ENCODE measurements at regions not wholly inside any gene's neighbourhood (a gene's known extent, or its start where the extent isn't known, plus 50 kb on each side); places are given as distances from the start of the nearest gene placed in this dataset.

DNA sequence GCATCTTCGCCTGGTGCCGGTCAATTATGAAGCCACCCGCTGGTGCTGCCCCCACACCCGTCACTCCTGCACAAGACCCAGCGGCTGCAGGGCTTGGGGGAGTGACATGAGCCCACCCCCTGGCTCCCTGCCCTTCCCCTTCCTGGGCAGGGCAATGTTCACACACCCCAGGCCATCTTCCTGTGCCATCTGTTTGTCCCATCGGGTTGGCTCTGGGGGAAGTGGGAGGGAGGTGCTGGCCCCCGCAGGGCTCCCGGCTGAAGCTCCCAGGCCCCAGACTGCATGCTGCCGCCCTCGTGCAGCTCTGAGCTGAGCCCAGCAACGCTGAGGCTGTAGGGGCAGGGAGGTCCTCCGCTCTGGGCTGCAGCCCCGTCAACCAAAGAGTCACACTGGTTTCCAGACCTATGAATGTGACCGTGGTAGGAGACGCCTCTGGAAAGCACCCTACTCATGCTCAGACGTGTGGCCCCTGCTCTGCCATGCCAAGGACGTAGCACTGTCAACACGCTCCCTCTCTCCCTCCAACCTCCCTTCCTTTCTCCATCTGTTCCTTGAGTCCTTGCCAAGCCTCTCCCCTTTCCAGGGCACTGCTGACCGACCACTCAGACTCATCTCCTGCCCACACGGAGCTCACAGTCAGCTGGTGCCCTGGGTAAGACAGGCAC, 140.4 kb downstream of the ENGASE start:
- no peaks in the 10 kb centered on the region for H3K9me3 ChIP-seq (ENCODE audit: insufficient read depth, low read length, severe bottlenecking)
- no peak overlapping the region for H2AFZ ChIP-seq (ENCODE audit: low read depth, low read length)
- H3K36me3 ChIP-seq (ENCODE audit: insufficient read depth, low read length): no peaks in the 10 kb centered on the region
- H3K27me3 ChIP-seq (ENCODE audit: insufficient read depth, low read length, poor library complexity): peaks cover 11% of the 10 kb centered on the region
- no peak overlapping the region for H3K4me2 ChIP-seq (ENCODE audit: insufficient read depth, low read length)
- H4K20me1 ChIP-seq (ENCODE audit: insufficient read depth, low read length): no peaks in the 10 kb centered on the region; the same call in none of the 2 replicates
- no peak for ATAC-seq (ENCODE audit: insufficient read depth, low read depth)
- H3K9ac ChIP-seq (ENCODE audit: low read depth, low read length): no peak overlapping the region
- no peak for TF ChIP-seq EZH2 (IDR thresholded peaks at IDR 0.05; ENCODE audit: borderline replicate concordance, low read depth, low read length, severe bottlenecking)
- TF ChIP-seq, protein P1, sequence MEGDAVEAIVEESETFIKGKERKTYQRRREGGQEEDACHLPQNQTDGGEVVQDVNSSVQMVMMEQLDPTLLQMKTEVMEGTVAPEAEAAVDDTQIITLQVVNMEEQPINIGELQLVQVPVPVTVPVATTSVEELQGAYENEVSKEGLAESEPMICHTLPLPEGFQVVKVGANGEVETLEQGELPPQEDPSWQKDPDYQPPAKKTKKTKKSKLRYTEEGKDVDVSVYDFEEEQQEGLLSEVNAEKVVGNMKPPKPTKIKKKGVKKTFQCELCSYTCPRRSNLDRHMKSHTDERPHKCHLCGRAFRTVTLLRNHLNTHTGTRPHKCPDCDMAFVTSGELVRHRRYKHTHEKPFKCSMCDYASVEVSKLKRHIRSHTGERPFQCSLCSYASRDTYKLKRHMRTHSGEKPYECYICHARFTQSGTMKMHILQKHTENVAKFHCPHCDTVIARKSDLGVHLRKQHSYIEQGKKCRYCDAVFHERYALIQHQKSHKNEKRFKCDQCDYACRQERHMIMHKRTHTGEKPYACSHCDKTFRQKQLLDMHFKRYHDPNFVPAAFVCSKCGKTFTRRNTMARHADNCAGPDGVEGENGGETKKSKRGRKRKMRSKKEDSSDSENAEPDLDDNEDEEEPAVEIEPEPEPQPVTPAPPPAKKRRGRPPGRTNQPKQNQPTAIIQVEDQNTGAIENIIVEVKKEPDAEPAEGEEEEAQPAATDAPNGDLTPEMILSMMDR (IDR thresholded peaks at IDR 0.05; ENCODE audit: borderline replicate concordance, extremely low read depth, low read length, poor library complexity, severe bottlenecking): no peak
- no peak overlapping the region for H3K4me3 ChIP-seq (ENCODE audit: low read depth in 1 of 2, low read length in 2 of 2)
- DNase-seq: no peak
- no peak overlapping the region for H3K27ac ChIP-seq (ENCODE audit: low read length)
- no peaks in the 10 kb centered on the region for H3K79me2 ChIP-seq (ENCODE audit: insufficient read depth, low read length)
- H3K4me1 ChIP-seq (ENCODE audit: insufficient read depth, low read length): no peaks in the 10 kb centered on the region

DNA sequence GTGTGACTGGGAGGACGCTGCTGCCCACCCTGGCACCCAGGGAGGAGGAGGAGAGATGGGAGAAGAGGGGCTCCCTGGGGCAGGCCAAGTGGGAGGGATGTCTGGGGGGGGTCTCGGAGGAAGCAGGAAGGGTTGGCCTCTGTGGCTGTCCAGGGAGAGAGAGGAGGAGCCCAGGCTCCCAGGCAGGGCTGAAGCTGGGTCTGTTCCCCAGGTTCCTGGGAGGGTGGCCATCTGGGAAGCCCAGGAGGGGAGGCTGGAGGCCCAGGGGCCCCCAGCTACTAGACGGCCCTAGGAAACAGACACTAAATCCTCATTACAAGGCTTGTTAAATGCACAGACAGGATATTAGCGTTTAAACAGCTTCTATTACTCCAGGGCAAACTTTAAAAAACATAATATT, 139.8 kb downstream of the ENGASE start:
- no peaks in the 10 kb centered on the region; the same call in none of the 2 replicates for H4K20me1 ChIP-seq (ENCODE audit: insufficient read depth, low read length)
- H3K27ac ChIP-seq (ENCODE audit: low read length): no peak overlapping the region
- H3K4me2 ChIP-seq (ENCODE audit: insufficient read depth, low read length): no peak overlapping the region
- H3K4me3 ChIP-seq (ENCODE audit: low read depth in 1 of 2, low read length in 2 of 2): no peak overlapping the region
- no peaks in the 10 kb centered on the region for H3K36me3 ChIP-seq (ENCODE audit: insufficient read depth, low read length)
- H3K27me3 ChIP-seq (ENCODE audit: insufficient read depth, low read length, poor library complexity): peaks cover 11% of the 10 kb centered on the region
- H3K79me2 ChIP-seq (ENCODE audit: insufficient read depth, low read length): no peaks in the 10 kb centered on the region
- no peaks in the 10 kb centered on the region for H3K9me3 ChIP-seq (ENCODE audit: insufficient read depth, low read length, severe bottlenecking)
- H3K9ac ChIP-seq (ENCODE audit: low read depth, low read length): no peak overlapping the region
- ATAC-seq (ENCODE audit: insufficient read depth, low read depth) (no peak), DNase-seq (no peak)
- TF ChIP-seq EZH2 (IDR thresholded peaks at IDR 0.05; ENCODE audit: borderline replicate concordance, low read depth, low read length, severe bottlenecking): no peak
- no peak overlapping the region for H2AFZ ChIP-seq (ENCODE audit: low read depth, low read length)
- H3K4me1 ChIP-seq (ENCODE audit: insufficient read depth, low read length): no peaks in the 10 kb centered on the region

GRCh38 chr17:79213305-79213704, 138.7 kb downstream of the ENGASE start:
- no peaks in the 10 kb centered on the region for H3K79me2 ChIP-seq (ENCODE audit: insufficient read depth, low read length)
- no peak overlapping the region for H3K9ac ChIP-seq (ENCODE audit: low read depth, low read length)
- no peaks in the 10 kb centered on the region for H4K20me1 ChIP-seq (ENCODE audit: insufficient read depth, low read length)
- no peaks in the 10 kb centered on the region for H3K9me3 ChIP-seq (ENCODE audit: insufficient read depth, low read length, severe bottlenecking)
- H3K4me1 ChIP-seq (ENCODE audit: insufficient read depth, low read length): no peaks in the 10 kb centered on the region
- no peak for ATAC-seq (ENCODE audit: insufficient read depth, low read depth)
- no peak for DNase-seq
- no peak overlapping the region for H3K4me3 ChIP-seq (ENCODE audit: low read depth in 1 of 2, low read length in 2 of 2)
- H3K27me3 ChIP-seq (ENCODE audit: insufficient read depth, low read length, poor library complexity): peaks cover 13% of the 10 kb centered on the region
- H3K4me2 ChIP-seq (ENCODE audit: insufficient read depth, low read length): no peak overlapping the region
- no peak overlapping the region for H2AFZ ChIP-seq (ENCODE audit: low read depth, low read length)
- no peaks in the 10 kb centered on the region for H3K36me3 ChIP-seq (ENCODE audit: insufficient read depth, low read length)
- no peak for TF ChIP-seq EZH2 (IDR thresholded peaks at IDR 0.05; ENCODE audit: borderline replicate concordance, low read depth, low read length, severe bottlenecking)
- TF ChIP-seq, protein P1 (IDR thresholded peaks at IDR 0.05; ENCODE audit: borderline replicate concordance, extremely low read depth, low read length, poor library complexity, severe bottlenecking): no peak
- H3K27ac ChIP-seq (ENCODE audit: low read length): no peak overlapping the region

- DNase-seq (no peak), ATAC-seq (ENCODE audit: insufficient read depth, low read depth) (no peak)
- Histone ChIP-seq H3K4me2 (ENCODE audit: insufficient read depth, low read length) (no peak overlapping the region), H3K36me3 (ENCODE audit: insufficient read depth, low read length) (no peaks in the 10 kb centered on the region), H3K79me2 (ENCODE audit: insufficient read depth, low read length) (no peaks in the 10 kb centered on the region), H3K4me3 (ENCODE audit: low read depth in 1 of 2, low read length in 2 of 2) (no peak overlapping the region), H3K27ac (ENCODE audit: low read length) (no peak overlapping the region), H3K9ac (ENCODE audit: low read depth, low read length) (no peak overlapping the region), H4K20me1 (ENCODE audit: insufficient read depth, low read length) (no peaks in the 10 kb centered on the region), H3K4me1 (ENCODE audit: insufficient read depth, low read length) (no peaks in the 10 kb centered on the region), H3K9me3 (ENCODE audit: insufficient read depth, low read length, severe bottlenecking) (no peaks in the 10 kb centered on the region), H3K27me3 (ENCODE audit: insufficient read depth, low read length, poor library complexity) (peaks cover 16% of the 10 kb centered on the region), H2AFZ (ENCODE audit: low read depth, low read length) (no peak overlapping the region)
- TF ChIP-seq EZH2 (IDR thresholded peaks at IDR 0.05; ENCODE audit: borderline replicate concordance, low read depth, low read length, severe bottlenecking): no peak
- TF ChIP-seq, protein P1 (IDR thresholded peaks at IDR 0.05; ENCODE audit: borderline replicate concordance, extremely low read depth, low read length, poor library complexity, severe bottlenecking): no peak
Observed at GRCh38 chr17:79212149-79213087, 137.8 kb downstream of the ENGASE start.

Measured in DND-41 (cell line).